Stromal cell of bone marrow (primary cell): ENCODE measurements at regions not wholly inside any gene's neighbourhood (a gene's known extent, or its start where the extent isn't known, plus 50 kb on each side); places are given as distances from the start of the nearest gene placed in this dataset.
"Not testable (repeated sequence)": the region's sequence is repeated elsewhere in the genome, so short reads cannot be mapped to it uniquely, and the experiment has no call there.

Source experiments
- DNase-seq: peaks from one replicate; pipeline ENCODE4 v3.0.0-alpha.2; 2012; ENCODE audit warnings: low read depth

DNA sequence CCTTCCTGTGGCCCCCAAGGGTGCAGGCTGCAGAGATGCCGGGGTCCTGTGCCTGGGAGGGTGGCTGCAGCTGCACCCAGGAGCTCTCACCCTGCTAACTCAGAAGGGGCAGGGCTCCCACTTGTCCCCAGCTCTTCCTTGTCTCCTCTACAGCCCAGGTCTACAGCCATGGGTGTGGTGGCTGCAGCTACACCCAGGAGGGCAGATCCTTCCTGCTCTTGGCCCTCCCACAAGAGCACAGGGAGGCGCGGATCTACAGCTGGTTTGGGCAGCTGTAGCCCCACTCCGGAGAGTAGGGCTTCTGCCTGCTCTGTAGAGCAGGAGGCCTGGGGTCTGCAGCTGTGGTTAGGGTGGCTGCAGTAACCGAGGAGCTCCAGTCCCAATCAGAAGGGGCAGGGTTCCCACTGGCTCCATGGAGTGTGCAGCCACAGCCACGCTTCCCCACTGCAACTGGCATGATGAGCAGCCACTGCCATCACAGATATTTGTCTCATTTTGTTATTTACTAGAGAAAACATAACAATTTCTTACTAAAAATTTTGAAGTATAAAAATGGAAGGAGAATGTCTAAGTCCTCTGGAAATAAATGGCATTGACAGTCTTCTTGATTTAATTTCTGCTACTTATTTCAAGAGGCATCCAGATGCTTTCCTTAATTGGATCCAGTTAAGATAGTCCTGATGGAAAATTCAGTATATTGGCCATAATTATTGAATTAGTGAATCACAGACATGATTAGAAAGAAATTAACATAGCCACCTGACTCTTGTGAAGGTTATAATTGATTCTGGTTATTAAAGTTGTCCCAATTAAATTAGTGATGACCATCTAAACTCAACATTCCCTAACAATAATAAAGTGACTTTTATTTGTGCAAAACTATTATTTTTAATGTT is 233.6 kb downstream of the KCNE4 start:
- no peak for DNase-seq

DNA sequence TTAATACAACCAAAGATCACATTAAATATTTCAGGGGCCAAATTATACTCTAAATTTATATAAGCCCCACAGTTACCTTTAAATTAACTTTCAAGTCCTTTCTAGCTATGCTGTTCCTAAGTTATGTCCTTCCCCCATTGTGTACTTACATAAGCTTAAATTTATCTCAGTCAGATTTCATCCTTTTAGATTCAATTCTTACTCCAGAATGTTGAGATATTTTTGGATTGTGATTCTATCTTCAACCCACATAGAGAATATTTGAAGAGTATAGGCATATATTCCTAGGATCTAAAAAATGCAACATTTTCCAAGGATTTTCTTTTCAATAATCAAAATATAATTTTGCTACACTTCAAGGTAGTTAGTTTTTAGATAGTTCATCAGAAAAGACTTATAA is 242.8 kb downstream of the KCNE4 start:
- DNase-seq, result no peak

DNA sequence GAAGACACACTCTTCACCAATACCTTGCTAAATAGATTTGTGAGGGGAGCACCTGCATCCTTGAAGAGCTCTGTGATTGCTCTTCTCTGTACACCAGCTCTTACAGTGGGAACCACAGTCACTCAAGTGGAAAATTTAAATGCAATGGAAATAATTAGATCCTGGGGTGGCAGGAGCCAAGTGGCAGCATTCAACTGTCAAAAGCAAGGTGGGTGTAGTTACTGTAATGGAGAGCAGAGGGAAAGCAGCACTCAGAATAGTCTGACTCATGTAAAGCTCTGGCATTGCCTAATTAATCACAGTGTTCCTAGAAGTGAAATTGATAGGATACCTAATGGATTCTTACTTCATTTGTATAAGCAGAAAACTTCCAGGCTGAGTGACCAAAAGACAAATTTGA is 245.8 kb downstream of the KCNE4 start:
- DNase-seq, result no peak

DNA sequence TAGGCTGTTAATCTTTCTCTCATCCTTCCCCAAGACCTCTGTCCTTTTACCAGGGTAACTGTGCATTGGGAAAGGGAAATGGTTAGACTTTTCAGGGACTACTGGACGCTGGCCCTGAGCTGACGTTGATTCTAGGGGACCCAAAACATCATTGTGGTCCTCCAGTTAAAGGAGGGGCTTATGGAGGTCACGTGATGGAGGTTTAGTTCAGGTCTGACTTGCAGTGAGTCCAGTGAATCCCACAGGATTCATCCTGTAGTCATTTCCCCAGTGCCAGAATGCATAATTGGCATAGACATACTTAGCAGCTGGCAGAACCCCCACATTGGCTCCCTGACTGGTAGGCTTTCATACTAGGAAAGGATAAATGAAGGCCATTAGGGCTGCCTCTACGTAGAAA is 246.3 kb downstream of the KCNE4 start:
- DNase-seq, result not testable (repeated sequence)

DNA sequence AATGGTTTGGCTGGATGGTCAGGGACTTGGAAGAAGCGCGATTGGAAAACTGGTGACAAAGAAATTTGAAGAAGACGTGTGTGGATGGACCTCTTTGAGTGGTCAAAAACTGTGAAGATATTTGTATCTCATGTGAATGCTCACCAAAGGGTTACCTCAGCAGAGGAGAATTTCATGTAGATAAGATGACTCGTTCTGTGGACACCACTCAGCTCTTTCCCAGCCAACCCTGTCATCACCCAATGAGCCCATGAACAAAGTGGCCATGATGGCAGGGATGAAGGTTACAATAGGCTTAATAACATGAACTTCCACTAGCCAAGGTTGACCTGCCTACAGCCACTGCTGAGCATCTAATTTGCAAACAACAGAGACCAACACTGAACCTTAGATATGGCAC is 248.3 kb downstream of the KCNE4 start:
- DNase-seq, result no peak

DNA sequence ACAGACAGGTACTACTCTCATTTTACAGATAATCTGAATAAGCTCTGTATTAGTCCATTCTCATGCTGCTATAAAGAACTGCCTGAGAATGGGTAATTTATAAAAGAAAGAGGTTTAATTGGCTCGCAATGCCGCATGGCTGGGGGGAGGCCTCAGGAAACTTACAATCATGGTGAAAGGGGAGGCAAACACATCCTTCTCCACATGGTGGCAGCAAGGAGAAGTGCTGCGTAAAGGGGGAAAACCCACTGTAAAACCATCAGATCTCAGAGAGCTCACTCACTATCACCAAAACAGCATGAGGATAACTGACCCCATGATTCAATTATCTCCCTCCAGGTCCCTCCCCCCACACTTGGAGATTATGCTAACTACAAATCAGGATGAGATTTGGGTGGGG is 254.4 kb downstream of the KCNE4 start:
- DNase-seq, result no peak

DNA sequence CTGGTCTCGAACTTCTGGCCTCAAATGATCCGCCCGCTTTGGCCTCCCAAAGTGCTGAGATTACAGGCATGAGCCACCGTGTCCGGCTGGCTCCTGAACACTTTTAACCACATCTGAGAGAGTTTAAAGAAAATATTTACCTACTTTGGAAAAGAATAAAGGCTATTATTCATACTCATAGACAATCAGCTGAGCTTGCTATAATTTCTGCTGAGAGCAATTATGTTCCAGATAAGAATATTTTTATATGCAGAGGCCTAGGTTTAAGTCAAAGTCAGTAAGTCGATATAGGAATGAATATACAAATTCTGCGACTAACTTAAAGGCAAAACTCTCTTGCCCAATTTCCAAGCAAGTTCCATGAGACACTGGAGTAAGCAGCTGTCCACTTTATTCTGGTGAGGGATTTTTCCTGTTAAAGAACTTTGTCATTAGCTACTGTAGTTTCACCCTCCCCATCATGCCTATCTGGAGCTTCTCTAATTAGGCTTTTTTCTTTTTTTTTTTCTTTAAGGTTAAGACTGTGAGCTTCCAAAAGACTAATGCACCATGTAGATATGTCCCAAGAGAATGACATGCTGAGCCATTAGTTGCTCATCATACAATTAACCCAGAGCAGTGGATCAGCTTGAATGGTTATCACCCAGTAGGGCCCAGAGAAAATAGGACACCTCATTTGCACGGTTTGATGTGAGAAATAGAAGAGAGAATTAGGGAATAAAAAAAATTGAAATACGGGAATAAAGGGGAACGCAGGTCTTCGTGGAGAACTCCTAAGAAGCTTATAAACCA is 260.1 kb downstream of the KCNE4 start:
- DNase-seq, result no peak

DNA sequence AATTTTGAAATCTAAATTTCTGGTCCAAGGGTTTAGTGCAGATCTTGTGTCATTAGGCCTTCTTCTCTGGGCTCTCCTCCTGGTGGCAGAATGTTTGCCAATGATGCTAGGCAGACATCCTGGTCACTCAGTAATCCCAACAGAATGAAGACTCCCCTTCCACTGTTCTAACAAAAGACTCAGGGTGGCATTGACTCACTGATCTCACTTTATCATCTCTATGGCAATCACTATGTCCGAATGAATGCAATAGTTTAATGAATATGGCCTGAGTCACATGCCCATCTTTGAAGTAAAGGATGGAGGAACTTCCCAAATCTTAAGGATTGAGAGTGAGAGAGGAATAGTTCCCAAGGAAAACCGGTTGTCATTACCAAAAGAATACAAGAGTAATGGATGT is 261.1 kb downstream of the KCNE4 start:
- DNase-seq, result no peak

DNA sequence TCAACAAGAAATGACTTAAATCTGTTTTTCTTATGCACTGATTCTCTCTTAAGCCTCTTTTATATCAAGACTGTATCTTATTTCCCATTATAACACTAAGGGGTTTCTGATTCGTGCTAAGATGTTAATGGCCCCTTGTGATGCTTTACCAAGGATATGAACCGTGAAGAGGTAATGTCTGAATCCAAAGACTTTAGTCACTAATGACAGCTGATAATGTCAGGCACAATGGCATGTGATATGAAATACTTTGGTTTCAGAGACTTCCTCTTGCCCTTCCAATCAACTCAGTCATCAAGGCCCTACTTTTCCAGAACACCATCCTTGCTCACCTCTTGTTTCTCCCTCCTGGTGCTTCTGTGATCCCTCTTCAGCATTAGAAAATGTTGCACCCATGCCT is 262.8 kb downstream of the KCNE4 start:
- DNase-seq, result no peak

DNA sequence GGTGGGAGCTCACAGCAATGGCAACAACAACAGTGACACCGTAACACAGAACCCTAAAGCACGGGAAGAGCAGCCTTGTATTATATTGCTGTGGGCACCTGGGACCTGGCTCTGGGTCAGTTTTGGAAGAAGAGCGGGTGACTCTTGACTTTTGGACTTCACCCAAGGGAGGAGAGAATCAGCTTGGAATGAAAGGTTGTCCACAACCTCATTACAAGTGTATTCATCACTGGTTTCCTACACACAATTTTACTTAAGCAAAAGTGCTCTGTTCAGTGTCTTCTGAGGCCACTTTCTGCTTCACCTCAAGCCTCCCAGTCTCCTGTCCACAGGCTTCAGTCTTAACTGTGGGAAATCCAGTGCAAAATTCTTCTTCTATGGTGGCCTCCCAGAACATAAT is 263.8 kb downstream of the KCNE4 start:
- DNase-seq, result no peak

DNA sequence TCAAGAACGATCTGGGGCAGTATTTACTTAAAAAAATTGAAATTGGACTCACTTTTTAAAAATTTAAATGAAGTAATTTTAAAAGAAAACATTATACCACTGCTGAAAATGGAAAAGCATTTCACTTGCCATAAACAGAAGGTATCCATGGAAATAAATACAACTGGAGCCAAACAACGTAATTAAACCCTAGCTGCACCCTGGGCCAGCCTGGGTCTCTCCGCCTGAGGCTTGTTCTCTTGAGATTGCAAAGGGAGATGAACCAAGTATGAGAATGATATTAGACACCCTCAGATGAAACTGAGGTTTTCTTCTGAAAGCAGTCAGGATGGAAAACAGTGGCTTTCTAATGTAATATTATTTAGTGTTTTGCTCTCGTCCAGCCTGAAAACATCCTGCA is 264.4 kb downstream of the KCNE4 start:
- DNase-seq, result no peak

DNA sequence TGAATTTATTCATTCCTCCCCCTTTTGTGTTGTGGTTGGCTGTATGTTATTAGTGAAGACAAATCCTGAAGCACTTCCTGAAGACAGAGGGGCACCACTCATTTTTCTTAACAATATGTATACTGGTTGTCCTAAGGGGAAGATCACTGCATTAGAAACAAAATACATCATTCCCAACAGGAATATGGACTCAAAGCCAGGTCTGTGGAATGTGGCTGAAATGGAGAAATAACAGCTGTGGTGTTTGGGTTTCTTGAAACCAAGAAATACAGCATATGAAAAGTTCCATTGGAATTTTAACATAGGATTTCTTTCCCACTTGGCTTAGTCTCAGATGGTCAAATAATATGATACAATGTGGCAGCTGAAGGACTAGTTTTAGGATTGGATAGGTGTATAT is 267.6 kb downstream of the KCNE4 start:
- DNase-seq, result no peak

DNA sequence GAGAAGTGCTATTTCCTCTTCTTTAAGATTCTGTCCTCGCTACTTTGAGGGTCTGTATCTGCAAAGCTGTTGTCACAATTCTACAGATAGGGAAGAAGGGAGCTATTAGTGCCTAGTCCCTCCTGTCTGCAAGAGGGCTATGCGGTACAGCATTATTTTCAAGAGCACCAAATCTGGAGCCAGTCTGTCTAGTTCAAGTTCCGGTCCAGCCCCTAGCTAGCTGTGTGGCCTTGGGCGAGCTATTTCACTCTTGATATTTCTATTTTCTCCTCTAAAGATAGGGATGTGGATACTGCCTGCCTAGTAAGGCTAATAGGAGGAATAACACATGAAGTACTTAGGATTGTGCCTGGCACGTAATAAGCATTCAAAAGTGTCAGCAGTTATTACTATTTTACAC is 272.4 kb downstream of the KCNE4 start:
- no peak for DNase-seq

DNA sequence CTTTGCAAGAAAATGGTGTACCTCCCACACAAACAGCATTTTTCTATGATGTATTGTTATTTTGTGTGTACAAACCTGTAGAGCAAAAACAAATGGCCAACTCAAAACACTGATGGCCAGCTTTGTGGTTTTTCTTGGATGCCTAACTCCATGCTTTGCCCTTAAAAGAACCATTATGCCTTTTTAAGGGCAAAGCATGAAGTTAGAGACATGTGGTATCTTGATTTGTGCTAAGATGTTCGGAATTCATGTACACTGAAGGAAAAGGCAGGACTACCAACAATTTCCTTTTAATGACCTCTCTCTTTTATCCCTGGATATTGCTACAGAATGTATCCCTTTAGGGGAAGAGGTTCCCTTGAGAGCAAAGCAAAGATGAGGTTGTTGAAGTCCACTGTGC is 273.6 kb downstream of the SCG2 start:
- DNase-seq, result no peak

DNA sequence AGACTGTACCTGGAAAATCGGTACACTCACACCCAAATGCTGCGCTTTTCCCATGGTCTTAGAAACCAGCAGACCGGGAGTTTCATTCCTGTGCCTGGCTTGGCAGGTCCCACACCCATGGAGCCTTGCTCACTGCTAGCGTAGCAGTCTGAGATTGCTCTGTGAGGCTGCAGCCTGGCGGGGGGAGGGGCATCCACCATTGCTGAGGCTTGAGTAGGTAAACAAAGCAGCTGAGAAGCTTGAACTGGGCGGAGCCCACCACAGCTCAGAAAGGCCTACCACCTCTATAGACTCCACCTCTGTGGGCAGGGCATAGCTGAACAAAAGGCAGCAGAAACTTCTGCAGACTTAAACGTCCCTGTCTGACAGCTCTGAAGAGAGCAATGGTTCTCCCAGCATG is 271.4 kb downstream of the SCG2 start:
- not testable (repeated sequence) for DNase-seq

DNA sequence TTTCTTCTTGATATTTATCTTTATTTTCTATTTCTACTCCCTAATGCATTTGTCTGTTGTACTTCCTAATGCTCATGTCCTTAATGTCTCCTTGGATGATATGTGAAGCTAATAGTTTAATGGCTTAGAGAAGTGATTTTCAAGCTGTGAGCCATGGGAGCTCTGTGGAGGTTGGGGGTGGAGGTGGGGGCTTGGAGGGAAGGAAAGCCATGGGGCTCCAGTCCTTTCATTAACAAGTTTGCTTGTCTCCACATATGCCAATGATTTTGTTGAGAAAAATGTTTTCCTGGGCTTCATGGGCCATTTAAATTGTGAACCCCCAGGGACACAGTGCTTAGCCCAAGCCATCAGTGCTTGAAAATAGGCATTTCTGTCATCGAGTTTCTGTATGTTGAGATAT is 264.1 kb downstream of the SCG2 start:
- DNase-seq, result no peak

DNA sequence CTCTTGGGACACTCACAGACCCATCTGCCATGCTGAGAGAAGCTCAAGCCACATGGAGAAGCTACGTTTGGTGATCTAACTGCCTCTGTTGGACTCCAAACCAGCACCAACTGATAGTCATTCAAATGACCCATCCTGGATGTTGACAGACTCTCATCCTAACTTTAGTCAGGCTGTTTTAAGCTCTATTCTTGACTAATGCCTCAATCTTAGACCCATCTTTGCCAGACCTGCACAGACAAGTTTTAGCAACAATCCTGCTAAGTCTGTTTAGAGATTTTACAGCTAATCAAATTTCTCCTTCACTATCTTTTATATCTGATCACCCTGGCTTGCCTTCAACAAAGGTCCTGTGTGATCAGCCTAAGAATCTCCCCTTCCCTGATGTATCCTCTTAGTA is 245.1 kb downstream of the SCG2 start:
- no peak for DNase-seq

DNA sequence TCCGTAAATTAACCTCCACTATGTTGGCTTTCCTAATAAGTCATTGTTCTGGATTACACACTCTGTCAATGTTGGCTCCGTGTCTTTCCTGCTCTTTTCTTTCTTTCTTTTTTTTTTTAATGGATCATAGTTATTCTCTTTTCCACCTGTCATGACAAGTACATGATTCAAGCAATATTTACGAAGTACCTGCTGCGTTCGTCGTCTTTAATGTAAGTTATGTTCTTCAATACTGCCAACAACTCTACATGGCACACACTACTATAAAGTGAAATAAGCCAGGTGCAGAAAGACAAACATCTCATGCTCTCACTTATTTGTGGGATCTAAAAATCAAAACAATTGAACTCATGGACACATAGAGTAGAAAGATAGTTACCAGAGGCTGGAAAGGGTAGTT is 239.1 kb downstream of the SCG2 start:
- no peak for DNase-seq

DNA sequence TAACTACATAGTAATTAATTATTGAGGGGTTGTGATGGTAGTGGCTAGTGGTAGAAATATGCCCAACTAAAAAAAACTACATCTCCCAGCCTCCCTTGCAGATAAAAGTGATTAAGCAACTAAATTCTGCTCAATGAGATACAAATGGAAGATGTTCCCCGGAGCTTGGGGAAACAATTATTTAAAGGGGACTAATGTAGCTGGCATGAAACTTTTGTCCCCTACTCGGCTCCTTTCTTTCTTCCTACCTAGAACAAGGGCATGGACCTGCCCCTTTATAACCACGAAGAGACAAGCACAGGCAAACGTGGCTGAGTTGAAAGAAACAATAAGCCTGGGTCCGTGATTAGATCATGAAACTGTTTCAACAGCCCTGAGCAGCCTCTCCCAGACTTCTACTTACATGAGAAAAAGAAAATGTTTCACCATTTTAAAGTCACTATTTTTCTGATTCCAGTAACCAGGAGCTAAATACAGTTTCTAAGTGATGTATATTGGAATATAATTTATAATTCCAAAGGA is 236.9 kb downstream of the SCG2 start:
- DNase-seq, result no peak

DNA sequence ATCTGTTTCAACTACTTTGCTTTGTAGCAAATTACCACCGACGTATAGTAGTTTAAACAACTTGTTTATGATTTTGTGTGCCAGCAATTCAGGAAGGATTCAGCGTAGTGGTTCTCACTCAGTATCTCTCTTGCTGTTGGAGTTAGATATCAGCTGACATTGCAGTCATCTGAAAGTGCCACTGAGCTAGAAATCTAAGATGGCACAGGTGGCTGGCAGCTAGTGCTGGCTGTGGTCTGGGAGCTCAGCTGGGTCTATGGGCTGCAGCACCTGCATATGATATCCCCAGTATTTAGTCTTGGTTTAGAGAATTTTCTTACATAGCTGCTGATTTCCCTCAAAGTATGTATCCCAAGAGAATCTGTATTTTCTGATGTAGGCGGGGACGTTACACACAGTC is 235.6 kb downstream of the SCG2 start:
- no peak for DNase-seq

DNA sequence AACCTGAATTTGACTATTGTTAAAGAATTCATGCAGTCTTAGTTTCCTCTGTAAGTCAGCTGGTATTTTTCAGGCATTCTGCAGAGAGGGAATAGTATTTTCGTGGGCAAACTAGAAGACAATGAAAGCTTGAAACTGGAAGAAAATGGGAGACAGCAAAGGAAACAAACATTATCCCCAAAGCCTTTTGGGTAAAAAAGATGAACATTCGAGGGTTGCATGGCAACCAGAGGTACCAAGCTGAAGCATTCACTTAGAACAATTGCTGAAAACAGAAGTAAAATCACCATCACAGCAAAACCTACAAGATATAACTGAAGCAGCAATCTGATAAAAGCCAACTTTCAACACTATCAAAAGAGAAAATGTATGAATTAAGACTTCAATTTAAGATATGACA is 233.7 kb downstream of the SCG2 start:
- no peak for DNase-seq

DNA sequence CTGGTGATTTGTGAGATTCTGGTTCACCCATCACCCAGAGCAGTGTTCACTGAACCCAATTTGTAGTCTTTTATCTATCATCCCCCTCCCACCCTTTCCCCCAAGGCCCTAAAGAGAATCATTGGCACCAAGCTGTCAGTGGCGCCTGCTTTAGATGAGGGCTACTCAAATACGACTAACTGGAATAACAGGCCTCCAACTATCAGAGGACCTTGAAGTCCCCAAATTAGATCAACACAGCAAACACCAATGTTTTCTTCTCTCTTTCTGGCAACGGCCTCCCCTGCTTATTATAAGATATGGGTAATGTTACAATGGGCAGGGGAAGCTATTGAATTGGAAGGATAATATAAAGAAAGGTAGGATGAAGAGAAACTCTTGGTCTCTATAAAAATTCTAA is 232.3 kb downstream of the SCG2 start:
- no peak for DNase-seq

DNA sequence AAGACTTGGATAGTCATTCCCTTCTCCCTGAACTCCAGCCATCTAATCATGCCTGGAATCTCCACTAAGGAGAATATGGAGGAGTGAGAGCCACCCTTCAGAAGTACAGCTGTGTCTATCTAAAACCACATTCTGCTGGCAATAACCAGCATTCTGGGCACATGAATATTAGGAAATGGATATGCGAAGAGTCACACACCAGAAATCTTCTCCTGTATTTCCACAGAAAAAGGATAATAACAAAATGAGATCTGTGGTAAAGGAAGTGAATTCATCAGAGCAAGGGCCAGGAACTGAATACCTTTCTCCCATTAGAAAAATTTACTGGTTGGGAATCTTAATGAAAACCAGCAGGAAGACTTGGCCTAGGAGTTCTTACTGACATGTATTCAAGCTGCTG is 218.8 kb downstream of the SCG2 start:
- peak; percentile 43 for DNase-seq
